T-helper 17 cell (primary cell): ENCODE measurements at regions not wholly inside any gene's neighbourhood (a gene's known extent, or its start where the extent isn't known, plus 50 kb on each side); places are given as distances from the start of the nearest gene placed in this dataset.

ENCODE experiments used
- ATAC-seq: fragments of 150-1000 bp; cut with Tn5 transposase; 2 replicates; pipeline ENCODE4 v1.10.0; 2021; ENCODE audit warnings: mild to moderate bottlenecking, moderate library complexity
- DNase-seq, 3 donors: peaks; one replicate each; pipeline versions ENCODE4 v3.0.0 to v3.0.0-alpha.2; 2020 to 2021
- H3K9me3 ChIP-seq: one replicate; pipeline ENCODE4 v1.7.0; 2013; ENCODE audit warnings: low read length, mild to moderate bottlenecking; ENCODE audit not compliant: control insufficient read depth, poor library complexity, severe bottlenecking
- H3K27ac Mint-ChIP-seq: one replicate; pipeline ENCODE4 v1.8.0; 2022; ENCODE audit warnings: mild to moderate bottlenecking, moderate library complexity, mixed read lengths
- H3K27me3 Mint-ChIP-seq: one replicate; pipeline ENCODE4 v1.8.0; 2022; ENCODE audit warnings: mixed read lengths
- H3K36me3 Mint-ChIP-seq: one replicate; pipeline ENCODE4 v1.8.0; 2022; ENCODE audit warnings: low read depth, mixed read lengths
- H3K4me1 Mint-ChIP-seq: one replicate; pipeline ENCODE4 v1.8.0; 2022; ENCODE audit warnings: mild to moderate bottlenecking, mixed read lengths
- H3K4me3 Mint-ChIP-seq: one replicate; pipeline ENCODE4 v1.8.0; 2022; ENCODE audit warnings: mild to moderate bottlenecking, moderate library complexity, mixed read lengths

GRCh38 chr4:13902146-13902545 is 274.6 kb upstream of the BOD1L1 start:
- Mint-ChIP-seq H3K27me3 (peaks cover 5% of the 10 kb centered on the region), H3K36me3 (no peaks in the 10 kb centered on the region), H3K4me1 (no peaks in the 10 kb centered on the region), H3K27ac (no peak overlapping the region), H3K4me3 (no peak overlapping the region)
- DNase-seq (no peak), ATAC-seq (no peak)
- no peaks in the 10 kb centered on the region for H3K9me3 ChIP-seq

GRCh38 chr4:13903061-13903460 is 275.5 kb upstream of the BOD1L1 start:
- ATAC-seq (no peak), DNase-seq (no peak)
- no peaks in the 10 kb centered on the region for H3K36me3 Mint-ChIP-seq
- peaks cover 5% of the 10 kb centered on the region for H3K27me3 Mint-ChIP-seq
- no peak overlapping the region for H3K4me3 Mint-ChIP-seq
- no peaks in the 10 kb centered on the region for H3K9me3 ChIP-seq
- no peak overlapping the region for H3K27ac Mint-ChIP-seq
- H3K4me1 Mint-ChIP-seq: no peaks in the 10 kb centered on the region

GRCh38 chr4:13903901-13904300 is 276.4 kb upstream of the BOD1L1 start:
- ATAC-seq: no peak
- H3K4me1 Mint-ChIP-seq: no peaks in the 10 kb centered on the region

GRCh38 chr4:13905543-13905942 is 278.0 kb upstream of the BOD1L1 start:
- Mint-ChIP-seq H3K36me3 (no peaks in the 10 kb centered on the region), H3K4me3 (no peak overlapping the region), H3K27ac (no peak overlapping the region), H3K27me3 (no peaks in the 10 kb centered on the region), H3K4me1 (no peaks in the 10 kb centered on the region)
- ATAC-seq: no peak
- DNase-seq: no peak
- H3K9me3 ChIP-seq: no peaks in the 10 kb centered on the region

More at GRCh38 chr4:13903901-13904300, 276.4 kb upstream of the BOD1L1 start:
- Mint-ChIP-seq H3K36me3 (no peaks in the 10 kb centered on the region), H3K4me3 (no peak overlapping the region), H3K27ac (no peak overlapping the region), H3K27me3 (peaks cover 1% of the 10 kb centered on the region)
- DNase-seq: no peak
- no peaks in the 10 kb centered on the region for H3K9me3 ChIP-seq

- ATAC-seq: no peak
- no peaks in the 10 kb centered on the region for H3K4me1 Mint-ChIP-seq
- DNase-seq: no peak
- no peak overlapping the region for H3K4me3 Mint-ChIP-seq
- H3K27me3 Mint-ChIP-seq: no peaks in the 10 kb centered on the region
- H3K36me3 Mint-ChIP-seq: no peaks in the 10 kb centered on the region
- no peak overlapping the region for H3K27ac Mint-ChIP-seq
- no peaks in the 10 kb centered on the region for H3K9me3 ChIP-seq
These were observed 279.2 kb upstream of the BOD1L1 start for GRCh38 chr4:13906727-13907126.

- Mint-ChIP-seq H3K4me3 (no peak overlapping the region), H3K4me1 (no peaks in the 10 kb centered on the region), H3K27me3 (no peaks in the 10 kb centered on the region), H3K36me3 (no peaks in the 10 kb centered on the region), H3K27ac (no peak overlapping the region)
- no peaks in the 10 kb centered on the region for H3K9me3 ChIP-seq
- DNase-seq (no peak), ATAC-seq (no peak)
These were observed 279.8 kb upstream of the BOD1L1 start for GRCh38 chr4:13907255-13907751.

- no peak for ATAC-seq
- Mint-ChIP-seq H3K27ac (no peak overlapping the region), H3K36me3 (no peaks in the 10 kb centered on the region), H3K27me3 (no peaks in the 10 kb centered on the region), H3K4me3 (no peak overlapping the region), H3K4me1 (no peaks in the 10 kb centered on the region)
- H3K9me3 ChIP-seq: no peaks in the 10 kb centered on the region
- no peak for DNase-seq
These were observed 280.9 kb upstream of the BOD1L1 start for GRCh38 chr4:13908455-13908854.

- H3K36me3 Mint-ChIP-seq: no peaks in the 10 kb centered on the region
- H3K9me3 ChIP-seq: no peaks in the 10 kb centered on the region
- no peak overlapping the region for H3K27ac Mint-ChIP-seq
- DNase-seq (no peak), ATAC-seq (no peak)
- no peaks in the 10 kb centered on the region for H3K4me1 Mint-ChIP-seq
- H3K4me3 Mint-ChIP-seq: no peak overlapping the region
- peaks cover 9% of the 10 kb centered on the region for H3K27me3 Mint-ChIP-seq
These were observed 283.0 kb upstream of the BOD1L1 start for GRCh38 chr4:13910556-13910955.

GRCh38 chr4:13911256-13911655 is 283.7 kb upstream of the BOD1L1 start:
- no peaks in the 10 kb centered on the region for H3K4me1 Mint-ChIP-seq
- H3K4me3 Mint-ChIP-seq: no peak overlapping the region
- H3K27ac Mint-ChIP-seq: no peak overlapping the region
- no peak for ATAC-seq
- H3K36me3 Mint-ChIP-seq: no peaks in the 10 kb centered on the region
- H3K27me3 Mint-ChIP-seq: peaks cover 9% of the 10 kb centered on the region
- no peak for DNase-seq
- no peaks in the 10 kb centered on the region for H3K9me3 ChIP-seq

GRCh38 chr4:13912436-13912925 is 285.0 kb upstream of the BOD1L1 start:
- Mint-ChIP-seq H3K4me3 (no peak overlapping the region), H3K4me1 (no peaks in the 10 kb centered on the region), H3K27ac (no peak overlapping the region), H3K27me3 (peaks cover 9% of the 10 kb centered on the region), H3K36me3 (no peaks in the 10 kb centered on the region)
- no peaks in the 10 kb centered on the region for H3K9me3 ChIP-seq
- no peak for DNase-seq
- no peak for ATAC-seq

- DNase-seq: no peak
- H3K4me3 Mint-ChIP-seq: no peak overlapping the region
- ATAC-seq: no peak
- H3K4me1 Mint-ChIP-seq: no peaks in the 10 kb centered on the region
- no peaks in the 10 kb centered on the region for H3K9me3 ChIP-seq
- no peak overlapping the region for H3K27ac Mint-ChIP-seq
- H3K36me3 Mint-ChIP-seq: no peaks in the 10 kb centered on the region
- peaks cover 9% of the 10 kb centered on the region for H3K27me3 Mint-ChIP-seq
These were observed 285.4 kb upstream of the BOD1L1 start for GRCh38 chr4:13912966-13913365.

- H3K9me3 ChIP-seq: no peaks in the 10 kb centered on the region
- no peak for DNase-seq
- no peaks in the 10 kb centered on the region for H3K4me1 Mint-ChIP-seq
- H3K36me3 Mint-ChIP-seq: no peaks in the 10 kb centered on the region
- H3K4me3 Mint-ChIP-seq: no peak overlapping the region
- H3K27ac Mint-ChIP-seq: no peak overlapping the region
- peaks cover 9% of the 10 kb centered on the region for H3K27me3 Mint-ChIP-seq
- ATAC-seq: no peak
These were observed 289.5 kb upstream of the BOD1L1 start for GRCh38 chr4:13917015-13917414.

GRCh38 chr4:13918110-13918509 is 290.6 kb upstream of the BOD1L1 start:
- ATAC-seq: no peak
- no peak overlapping the region for H3K4me3 Mint-ChIP-seq
- peaks cover 9% of the 10 kb centered on the region for H3K27me3 Mint-ChIP-seq
- no peak for DNase-seq
- no peaks in the 10 kb centered on the region for H3K4me1 Mint-ChIP-seq
- H3K27ac Mint-ChIP-seq: no peak overlapping the region
- no peaks in the 10 kb centered on the region for H3K9me3 ChIP-seq
- no peaks in the 10 kb centered on the region for H3K36me3 Mint-ChIP-seq

- Mint-ChIP-seq H3K4me1 (no peaks in the 10 kb centered on the region), H3K36me3 (no peaks in the 10 kb centered on the region), H3K4me3 (no peak overlapping the region), H3K27me3 (peaks cover 9% of the 10 kb centered on the region), H3K27ac (no peak overlapping the region)
- H3K9me3 ChIP-seq: no peaks in the 10 kb centered on the region
- ATAC-seq: no peak
- no peak for DNase-seq
These were observed 291.5 kb upstream of the BOD1L1 start for GRCh38 chr4:13918991-13919441.
